ENCODE measurements at regions not wholly inside any gene's neighbourhood (a gene's known extent, or its start where the extent isn't known, plus 50 kb on each side); places are given as distances from the start of the nearest gene placed in this dataset.

DNA sequence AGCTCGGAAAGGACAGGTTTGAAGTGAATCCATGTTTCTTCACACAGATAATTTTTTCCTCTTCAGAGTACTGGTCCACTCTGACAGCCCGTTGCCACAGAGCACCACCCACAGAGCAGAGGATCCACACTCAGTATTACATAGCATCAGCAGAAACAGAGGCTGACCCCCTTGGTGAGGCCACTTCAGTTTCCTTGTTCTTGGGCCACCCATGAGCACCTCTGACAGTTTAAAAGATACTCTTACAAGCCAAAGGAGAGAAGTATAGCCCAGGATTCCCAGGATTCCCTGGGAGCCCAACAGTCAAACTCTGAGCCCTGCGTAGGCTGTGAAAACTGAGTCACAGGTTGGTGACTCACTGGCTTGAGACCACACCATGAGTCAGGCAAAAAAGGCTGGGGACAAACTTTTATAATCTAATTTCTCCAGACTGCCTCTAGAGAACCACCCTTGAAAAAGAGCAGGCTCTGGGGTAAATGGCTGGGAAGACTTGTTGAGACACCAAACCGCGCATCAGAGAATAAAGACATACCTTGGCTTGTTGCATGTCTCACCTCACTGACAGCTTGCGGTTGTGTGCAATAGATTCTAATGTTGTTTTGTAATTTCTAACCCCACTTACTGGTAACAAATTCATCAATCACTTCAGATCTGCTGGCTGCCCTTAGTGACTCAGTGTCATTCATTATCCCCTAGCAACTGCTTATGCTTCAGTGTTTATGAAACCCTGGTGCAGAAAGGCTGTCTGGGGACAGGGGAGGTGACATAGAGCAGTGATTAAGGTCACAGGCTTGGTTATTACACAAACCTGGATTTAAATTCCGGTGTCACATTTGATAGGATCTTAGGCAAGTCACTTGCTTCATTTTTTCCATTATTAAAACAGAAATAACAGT, 56.9 kb upstream of the PRSS23 start:
- Histone ChIP-seq H3K36me3 (ENCODE audit: low read depth) (no peaks in the 10 kb centered on the region), H2AFZ (peak overlapping the region; percentile 41; the same call in 1 of the 2 replicates), H3K27me3 (ENCODE audit: insufficient read depth, low read depth) (no peaks in the 10 kb centered on the region), H3K9me3 (ENCODE audit: insufficient read depth, low read depth) (no peaks in the 10 kb centered on the region), H3K4me3 (peak overlapping the region; percentile 16; the same call in 1 of the 2 replicates), H4K20me1 (ENCODE audit: insufficient read depth) (no peaks in the 10 kb centered on the region), H3K4me1 (replicated peaks; ENCODE audit: insufficient read depth) (peaks cover 72% of the 10 kb centered on the region), H3K4me2 (peak overlapping the region; percentile 69), H3K79me2 (ENCODE audit: low read depth) (no peaks in the 10 kb centered on the region), H3K27ac (peak overlapping the region; percentile 97), H3K9me2 (ENCODE audit: insufficient read depth) (no peaks in the 10 kb centered on the region), H3F3A (ENCODE audit: insufficient read depth, low read depth) (peaks cover 53% of the 10 kb centered on the region)
- CTCF ChIA-PET = no interaction called here
- intact Hi-C loops (cut with micrococcal nuclease; ENCODE audit: unreplicated experiment) = loop anchor here (1.0 to 5.0 kb wide), 11 partner anchors 25 to 381 kb away; no protein-coding TSS in a partner anchor
- peak; percentile 80 to 100 for DNase-seq
- POLR2A ChIA-PET (ENCODE audit: unreplicated experiment) = interaction anchor here (0.6 kb wide), 1 partner anchor 949 kb away, joined by 6 read pairs; no protein-coding TSS in a partner anchor
- no peak for TF ChIP-seq EZH2 (IDR thresholded peaks at IDR 0.05; ENCODE audit: low read depth)
- TF ChIP-seq CTCF (conservative IDR thresholded peaks at IDR 0.05) = no peak
- BruUV-seq (replicated peaks) = no TSS peak

DNA sequence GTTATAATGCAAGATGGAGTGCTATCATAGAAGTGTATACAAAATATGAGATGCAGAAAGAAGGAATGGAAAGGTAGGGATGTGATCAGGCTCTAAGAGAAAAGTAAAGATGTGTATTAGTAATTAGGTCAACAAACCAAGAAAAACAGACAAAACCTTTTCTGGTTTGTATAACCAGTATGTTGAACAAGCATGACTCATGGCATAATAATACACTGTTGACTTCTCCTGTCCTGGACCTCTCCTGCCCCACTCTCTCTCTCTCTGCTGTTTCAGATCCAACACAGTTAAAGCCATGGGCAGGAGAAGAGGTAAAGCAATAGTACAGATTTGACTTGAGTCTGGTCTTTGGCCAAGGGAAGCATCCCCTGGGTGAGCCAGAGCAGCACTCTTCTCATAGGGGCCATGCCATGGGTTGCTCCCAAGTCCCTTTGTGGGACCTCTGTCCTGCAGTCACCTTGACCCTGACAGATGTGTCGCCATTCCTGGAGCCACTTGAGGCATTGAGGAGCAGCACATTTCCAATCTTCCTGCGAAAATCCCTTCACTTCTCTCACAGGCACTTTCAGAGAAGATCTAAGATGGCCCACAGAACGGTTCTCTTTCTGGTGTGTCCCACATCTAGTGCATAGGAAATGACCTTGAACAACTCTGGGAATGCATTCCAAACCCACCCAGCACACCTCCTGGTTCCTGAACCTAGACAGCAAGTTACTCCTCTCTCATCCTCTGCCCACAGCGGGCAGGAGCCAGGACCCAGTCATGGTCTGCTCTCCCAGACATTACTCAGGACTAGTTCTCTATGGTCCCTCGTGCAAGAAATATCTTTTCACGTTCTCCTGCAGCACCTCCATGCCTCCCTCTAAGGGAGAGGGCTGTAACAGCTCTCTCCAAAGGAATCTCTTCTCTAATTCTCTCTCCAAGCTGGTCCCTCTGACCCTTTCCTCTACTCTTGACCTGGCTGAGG, 58.2 kb upstream of the PRSS23 start:
- H3F3A ChIP-seq (ENCODE audit: insufficient read depth, low read depth) = peaks cover 57% of the 10 kb centered on the region
- H3K79me2 ChIP-seq (ENCODE audit: low read depth) = no peaks in the 10 kb centered on the region
- ChIA-PET POLR2A (ENCODE audit: unreplicated experiment) (interaction anchor here (0.6 to 0.7 kb wide), 4 partner anchors 14 to 258 kb away, joined by 3 to 6 read pairs (median 4); partner anchors contain the start of gene PRSS23), CTCF (no interaction called here)
- H4K20me1 ChIP-seq (ENCODE audit: insufficient read depth) = no peaks in the 10 kb centered on the region
- peak overlapping the region; percentile 69 for H3K4me2 ChIP-seq
- peak overlapping the region; percentile 97 for H3K27ac ChIP-seq
- no peaks in the 10 kb centered on the region for H3K36me3 ChIP-seq (ENCODE audit: low read depth)
- peak overlapping the region; percentile 7; the same call in 1 of the 2 replicates for H3K4me3 ChIP-seq
- peaks cover 85% of the 10 kb centered on the region for H3K4me1 ChIP-seq (replicated peaks; ENCODE audit: insufficient read depth)
- no peaks in the 10 kb centered on the region for H3K9me2 ChIP-seq (ENCODE audit: insufficient read depth)
- intact Hi-C loops (cut with micrococcal nuclease; ENCODE audit: unreplicated experiment) = loop anchor here (1.0 to 5.0 kb wide), 8 partner anchors 23 to 380 kb away; no protein-coding TSS in a partner anchor
- H3K9me3 ChIP-seq (ENCODE audit: insufficient read depth, low read depth) = no peaks in the 10 kb centered on the region; the same call in 1 of the 2 replicates
- DNase-seq = peak; percentile 46 to 98
- H3K27me3 ChIP-seq (ENCODE audit: insufficient read depth, low read depth) = no peaks in the 10 kb centered on the region
- BruUV-seq (replicated peaks) = TSS peak; percentile 62
- H2AFZ ChIP-seq = no peak overlapping the region
- TF ChIP-seq CTCF (conservative IDR thresholded peaks at IDR 0.05) = no peak
- no peak for TF ChIP-seq EZH2 (IDR thresholded peaks at IDR 0.05; ENCODE audit: low read depth)

DNA sequence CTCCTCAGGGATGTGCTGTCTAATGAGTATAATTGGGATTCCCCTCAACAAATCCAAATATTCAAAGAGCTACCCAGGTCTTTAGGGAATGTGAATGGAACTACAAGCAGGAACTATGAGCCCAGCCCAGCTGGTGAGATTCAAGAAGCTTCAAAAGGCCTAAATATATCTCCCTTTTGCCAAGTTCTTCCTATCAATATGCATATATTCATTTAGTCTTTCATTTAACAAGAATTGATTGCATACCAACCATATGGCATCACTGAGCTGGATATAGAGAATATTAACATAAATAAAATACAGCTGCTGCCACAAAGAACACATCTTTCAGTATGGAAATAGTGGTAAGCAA, 58.9 kb upstream of the PRSS23 start:
- H3K4me1 ChIP-seq (replicated peaks; ENCODE audit: insufficient read depth) = peaks cover 92% of the 10 kb centered on the region
- ChIA-PET CTCF (interaction anchor here (0.7 to 0.9 kb wide), 2 partner anchors 68 to 149 kb away, joined by 3 to 5 read pairs; no protein-coding TSS in a partner anchor), POLR2A (ENCODE audit: unreplicated experiment) (interaction anchor here (0.6 to 1.1 kb wide), 5 partner anchors 13 to 258 kb away, joined by 3 to 5 read pairs (median 4); partner anchors contain the start of gene PRSS23)
- no peaks in the 10 kb centered on the region for H3K79me2 ChIP-seq (ENCODE audit: low read depth)
- peak overlapping the region; percentile 97 for H3K27ac ChIP-seq
- no peaks in the 10 kb centered on the region; the same call in 1 of the 2 replicates for H3K9me3 ChIP-seq (ENCODE audit: insufficient read depth, low read depth)
- H3K36me3 ChIP-seq (ENCODE audit: low read depth) = no peaks in the 10 kb centered on the region
- H2AFZ ChIP-seq = no peak overlapping the region
- peak overlapping the region; percentile 69 for H3K4me2 ChIP-seq
- intact Hi-C loops (cut with micrococcal nuclease; ENCODE audit: unreplicated experiment) = loop anchor here (1.0 to 5.0 kb wide), 4 partner anchors 149 to 379 kb away; no protein-coding TSS in a partner anchor
- H3F3A ChIP-seq (ENCODE audit: insufficient read depth, low read depth) = peaks cover 63% of the 10 kb centered on the region
- DNase-seq = no peak
- H3K27me3 ChIP-seq (ENCODE audit: insufficient read depth, low read depth) = no peaks in the 10 kb centered on the region
- H4K20me1 ChIP-seq (ENCODE audit: insufficient read depth) = no peaks in the 10 kb centered on the region
- no peaks in the 10 kb centered on the region for H3K9me2 ChIP-seq (ENCODE audit: insufficient read depth)
- H3K4me3 ChIP-seq = peak overlapping the region; percentile 7; the same call in 1 of the 2 replicates
- BruUV-seq (replicated peaks) = no TSS peak
- TF ChIP-seq EZH2 (IDR thresholded peaks at IDR 0.05; ENCODE audit: low read depth) = no peak
- TF ChIP-seq CTCF (conservative IDR thresholded peaks at IDR 0.05) = no peak

Data from PC-9 (cell line).